PC-3 (cell line): ENCODE measurements at regions not wholly inside any gene's neighbourhood (a gene's known extent, or its start where the extent isn't known, plus 50 kb on each side); places are given as distances from the start of the nearest gene placed in this dataset.

ENCODE experiments used
- EZH2 ChIP-seq: fragments of 300-600 bp; sonication (generic); IDR thresholded peaks from one replicate; pipeline ENCODE4 v1.6.1; 2017; ENCODE audit warnings: antibody characterized with exemption, mild to moderate bottlenecking, low read length; ENCODE audit not compliant: unreplicated experiment
- TF ChIP-seq, protein P1 (sequence below): fragments of 300-600 bp; sonication (generic); conservative IDR thresholded peaks from 2 replicates; pipeline ENCODE4 v1.5.1; 2017; ENCODE audit warnings: antibody characterized with exemption, low read depth, mild to moderate bottlenecking, low read length

DNA sequence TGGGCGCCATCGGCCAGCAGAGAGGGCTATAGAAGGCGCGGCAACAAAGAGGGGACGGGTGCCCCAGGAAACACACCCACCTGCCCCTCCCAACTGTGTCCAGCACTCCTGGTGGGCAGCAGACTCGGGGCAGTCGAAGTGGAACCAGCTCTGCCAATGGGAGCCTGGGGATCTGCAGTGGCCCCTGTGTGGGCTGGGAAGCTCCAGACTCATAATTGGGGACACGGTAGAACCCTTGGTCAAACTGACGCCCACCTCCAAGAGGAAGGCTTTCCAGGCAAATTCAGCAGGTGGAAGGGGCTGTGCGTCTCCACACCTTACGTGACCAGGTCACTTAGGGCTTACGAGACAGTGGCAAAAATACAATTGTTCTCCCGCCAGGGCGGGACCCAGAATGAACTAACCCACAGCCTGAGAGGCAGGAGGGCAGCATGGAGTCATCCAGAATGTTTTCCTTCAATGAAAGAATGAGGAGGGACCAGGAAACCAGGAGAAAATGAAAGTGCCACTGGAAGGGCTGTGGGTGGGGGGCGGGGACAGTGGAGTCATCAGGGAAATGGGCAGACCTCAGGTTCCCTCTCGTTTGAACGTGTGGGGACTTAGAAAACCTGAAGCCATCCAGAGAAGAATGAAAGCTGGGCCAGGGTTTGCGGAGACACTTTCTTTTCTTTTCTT, 53.2 kb upstream of the SHANK2 start:
- TF ChIP-seq, protein P1, sequence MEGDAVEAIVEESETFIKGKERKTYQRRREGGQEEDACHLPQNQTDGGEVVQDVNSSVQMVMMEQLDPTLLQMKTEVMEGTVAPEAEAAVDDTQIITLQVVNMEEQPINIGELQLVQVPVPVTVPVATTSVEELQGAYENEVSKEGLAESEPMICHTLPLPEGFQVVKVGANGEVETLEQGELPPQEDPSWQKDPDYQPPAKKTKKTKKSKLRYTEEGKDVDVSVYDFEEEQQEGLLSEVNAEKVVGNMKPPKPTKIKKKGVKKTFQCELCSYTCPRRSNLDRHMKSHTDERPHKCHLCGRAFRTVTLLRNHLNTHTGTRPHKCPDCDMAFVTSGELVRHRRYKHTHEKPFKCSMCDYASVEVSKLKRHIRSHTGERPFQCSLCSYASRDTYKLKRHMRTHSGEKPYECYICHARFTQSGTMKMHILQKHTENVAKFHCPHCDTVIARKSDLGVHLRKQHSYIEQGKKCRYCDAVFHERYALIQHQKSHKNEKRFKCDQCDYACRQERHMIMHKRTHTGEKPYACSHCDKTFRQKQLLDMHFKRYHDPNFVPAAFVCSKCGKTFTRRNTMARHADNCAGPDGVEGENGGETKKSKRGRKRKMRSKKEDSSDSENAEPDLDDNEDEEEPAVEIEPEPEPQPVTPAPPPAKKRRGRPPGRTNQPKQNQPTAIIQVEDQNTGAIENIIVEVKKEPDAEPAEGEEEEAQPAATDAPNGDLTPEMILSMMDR: no peak
- no peak for TF ChIP-seq EZH2
